ENCODE measurements at regions not wholly inside any gene's neighbourhood (a gene's known extent, or its start where the extent isn't known, plus 50 kb on each side); places are given as distances from the start of the nearest gene placed in this dataset.

DNA sequence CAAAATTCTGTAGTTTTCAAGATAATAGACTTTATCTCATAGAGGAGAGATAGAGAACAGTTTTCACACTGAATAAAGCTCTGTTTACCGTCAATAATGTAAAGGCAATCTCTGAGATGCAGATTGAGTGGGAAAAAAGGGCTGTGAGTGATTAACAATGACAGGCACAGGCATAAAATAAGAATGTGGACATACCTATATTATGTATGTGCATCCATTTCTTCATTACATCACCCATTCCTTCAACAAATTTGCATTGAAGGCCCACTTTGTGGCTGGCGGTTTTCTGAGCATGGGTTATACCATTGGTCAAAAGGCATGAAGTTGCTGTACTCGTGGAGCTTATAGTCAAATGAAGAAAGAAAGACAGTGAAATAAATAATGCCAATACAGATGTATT lies 1431.0 kb downstream of the AACS start:
- CTCF ChIA-PET, result no interaction called here
- no TSS peak for BruUV-seq (replicated peaks)
- Mint-ChIP-seq H3K4me3 (ENCODE audit: low read depth, unreplicated experiment) (no peak overlapping the region), H3K27ac (ENCODE audit: unreplicated experiment) (no peak overlapping the region), H3K4me1 (ENCODE audit: low read depth, unreplicated experiment) (peaks cover 16% of the 10 kb centered on the region), H3K27me3 (ENCODE audit: unreplicated experiment) (no peaks in the 10 kb centered on the region), H3K9me3 (ENCODE audit: low read depth, unreplicated experiment) (no peaks in the 10 kb centered on the region), H3K36me3 (ENCODE audit: insufficient read depth, unreplicated experiment) (peaks cover 5% of the 10 kb centered on the region)
- no peak for TF ChIP-seq CTCF (IDR thresholded peaks at IDR 0.05; ENCODE audit: unreplicated experiment)
- no peak for DNase-seq
- intact Hi-C loops (cut with micrococcal nuclease; ENCODE audit: unreplicated experiment), result no loop called here

DNA sequence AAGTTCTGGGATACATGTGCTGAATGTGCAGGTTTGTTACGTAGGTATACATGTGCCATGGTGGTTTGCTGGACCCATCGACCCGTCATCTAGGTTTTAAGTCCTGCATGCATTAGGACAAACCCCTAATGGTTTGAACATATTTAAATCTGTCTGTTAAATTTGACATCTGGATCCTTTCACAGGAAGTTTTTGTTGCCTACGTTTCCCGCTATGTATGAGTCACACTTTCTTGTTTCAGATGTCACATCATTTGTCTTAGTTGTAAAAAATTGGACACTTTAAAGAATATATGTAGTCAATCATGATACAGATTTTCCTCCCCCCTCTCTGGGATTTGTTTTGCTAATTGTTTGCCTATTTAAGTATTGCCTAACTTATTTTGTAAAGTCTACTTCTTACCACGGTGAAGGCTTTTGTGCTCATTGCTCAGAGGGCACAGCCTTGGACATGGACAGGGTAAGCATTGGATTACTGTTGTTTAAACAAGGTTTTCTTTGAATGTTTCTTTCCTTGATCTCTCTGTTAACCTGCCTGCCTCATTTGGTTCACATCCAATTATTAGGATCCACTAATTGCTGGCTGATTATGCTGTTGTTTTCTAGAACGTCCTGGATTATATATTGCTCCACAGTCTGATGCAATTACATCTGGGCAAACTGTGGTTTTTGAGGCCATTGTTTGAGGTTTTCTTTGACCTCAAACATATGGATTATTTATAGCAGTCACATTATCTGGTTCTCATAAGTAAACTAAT lies 1441.4 kb downstream of the AACS start:
- no peak overlapping the region for H3K4me3 Mint-ChIP-seq (ENCODE audit: low read depth, unreplicated experiment)

DNA sequence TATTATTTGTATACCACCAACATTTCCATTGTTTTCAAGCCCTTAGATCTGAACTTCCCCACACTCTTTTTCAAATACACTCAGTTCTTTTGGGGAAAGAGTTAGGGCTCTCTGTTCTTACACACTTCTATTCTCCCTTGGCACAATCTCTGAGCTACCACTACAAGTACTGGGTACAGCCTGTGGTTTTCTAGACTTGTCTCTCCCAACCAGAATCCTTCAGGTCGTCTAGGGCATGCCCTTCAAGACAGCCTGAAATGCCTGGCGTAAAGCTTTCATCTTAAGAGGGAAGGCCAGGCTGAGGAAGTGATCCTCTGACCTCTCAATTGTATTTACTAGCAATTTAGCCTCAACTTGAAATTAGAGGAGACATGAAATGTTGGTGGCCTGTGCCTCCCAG lies 1442.0 kb downstream of the AACS start:
- Mint-ChIP-seq H3K4me1 (ENCODE audit: low read depth, unreplicated experiment) (peaks cover 9% of the 10 kb centered on the region), H3K36me3 (ENCODE audit: insufficient read depth, unreplicated experiment) (no peaks in the 10 kb centered on the region), H3K27ac (ENCODE audit: unreplicated experiment) (no peak overlapping the region), H3K27me3 (ENCODE audit: unreplicated experiment) (no peaks in the 10 kb centered on the region), H3K9me3 (ENCODE audit: low read depth, unreplicated experiment) (no peaks in the 10 kb centered on the region), H3K4me3 (ENCODE audit: low read depth, unreplicated experiment) (no peak overlapping the region)
- intact Hi-C loops (cut with micrococcal nuclease; ENCODE audit: unreplicated experiment), result no loop called here
- CTCF ChIA-PET, result no interaction called here
- DNase-seq, result no peak
- no TSS peak for BruUV-seq (replicated peaks)
- TF ChIP-seq CTCF (IDR thresholded peaks at IDR 0.05; ENCODE audit: unreplicated experiment), result no peak

More for the DNA sequence above, 1441.4 kb downstream of the AACS start:
- Mint-ChIP-seq H3K36me3 (ENCODE audit: insufficient read depth, unreplicated experiment) (no peaks in the 10 kb centered on the region), H3K9me3 (ENCODE audit: low read depth, unreplicated experiment) (no peaks in the 10 kb centered on the region), H3K27me3 (ENCODE audit: unreplicated experiment) (no peaks in the 10 kb centered on the region), H3K4me1 (ENCODE audit: low read depth, unreplicated experiment) (peaks cover 9% of the 10 kb centered on the region), H3K27ac (ENCODE audit: unreplicated experiment) (no peak overlapping the region)
- intact Hi-C loops (cut with micrococcal nuclease; ENCODE audit: unreplicated experiment), result no loop called here
- no TSS peak for BruUV-seq (replicated peaks)
- CTCF ChIA-PET, result no interaction called here
- DNase-seq, result no peak
- no peak for TF ChIP-seq CTCF (IDR thresholded peaks at IDR 0.05; ENCODE audit: unreplicated experiment)

DNA sequence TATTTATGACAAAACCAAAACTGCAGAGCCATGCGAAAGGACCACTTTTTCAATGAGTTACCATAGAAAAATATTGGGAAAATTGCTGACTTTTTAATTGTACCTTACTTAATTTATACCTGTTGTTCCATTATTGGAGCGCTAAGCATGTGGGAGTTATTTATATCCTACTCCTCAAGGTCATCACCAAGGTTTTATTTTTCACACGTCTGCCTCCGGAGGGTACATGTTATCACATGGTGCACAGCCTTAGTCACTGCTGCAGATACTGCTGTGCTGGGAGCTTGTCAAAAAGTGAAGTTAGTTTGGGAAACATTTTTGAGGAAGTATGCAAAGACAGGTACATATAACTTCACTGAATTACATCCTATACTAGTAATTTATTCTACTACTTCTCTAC lies 1444.3 kb downstream of the AACS start:
- BruUV-seq (replicated peaks), result no TSS peak
- H3K27ac Mint-ChIP-seq (ENCODE audit: unreplicated experiment), result no peak overlapping the region
- H3K9me3 Mint-ChIP-seq (ENCODE audit: low read depth, unreplicated experiment), result no peaks in the 10 kb centered on the region
- no peak for TF ChIP-seq CTCF (IDR thresholded peaks at IDR 0.05; ENCODE audit: unreplicated experiment)
- DNase-seq, result no peak
- peaks cover 18% of the 10 kb centered on the region for H3K4me1 Mint-ChIP-seq (ENCODE audit: low read depth, unreplicated experiment)
- H3K36me3 Mint-ChIP-seq (ENCODE audit: insufficient read depth, unreplicated experiment), result no peaks in the 10 kb centered on the region
- CTCF ChIA-PET, result no interaction called here
- H3K27me3 Mint-ChIP-seq (ENCODE audit: unreplicated experiment), result no peaks in the 10 kb centered on the region
- intact Hi-C loops (cut with micrococcal nuclease; ENCODE audit: unreplicated experiment), result no loop called here
- H3K4me3 Mint-ChIP-seq (ENCODE audit: low read depth, unreplicated experiment), result no peak overlapping the region
